ENCODE measurements at regions not wholly inside any gene's neighbourhood (a gene's known extent, or its start where the extent isn't known, plus 50 kb on each side); places are given as distances from the start of the nearest gene placed in this dataset.

DNA sequence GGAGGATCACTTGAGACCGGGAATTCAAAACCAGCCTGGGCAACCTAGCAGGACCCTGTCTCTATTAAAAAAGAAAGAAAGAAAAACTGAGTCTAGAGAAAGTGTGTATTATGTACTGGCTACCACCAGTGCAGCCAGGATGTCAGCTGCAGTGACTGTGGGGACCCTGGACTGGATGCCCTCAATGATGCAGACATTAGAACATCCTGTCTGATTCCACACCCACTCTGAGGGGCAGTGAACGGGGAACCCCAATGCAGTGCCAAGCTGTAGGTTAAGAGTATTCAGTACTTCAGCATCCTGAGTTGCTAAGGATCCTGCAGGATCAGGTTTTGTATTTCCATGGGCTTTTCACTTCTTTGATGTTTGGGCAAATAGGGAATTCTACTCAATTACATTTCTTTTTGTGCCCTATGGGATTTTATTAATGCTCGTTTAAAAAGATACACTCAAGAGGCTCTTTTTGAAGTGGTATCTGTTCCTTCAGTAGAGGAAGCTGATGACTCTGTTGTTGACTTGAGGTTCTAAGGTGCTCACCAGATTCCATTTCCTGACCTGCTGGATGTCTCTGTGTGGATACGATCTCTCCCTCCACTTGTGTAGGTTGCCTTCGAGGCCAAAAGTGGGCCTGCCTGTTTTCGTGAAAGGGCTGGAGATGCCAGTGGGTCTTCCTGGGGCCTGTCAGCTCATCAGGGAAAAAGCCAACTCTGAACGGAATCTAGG lies 85.9 kb upstream of the CLCN4 start:
- Histone ChIP-seq H3K36me3 (ENCODE audit: insufficient read depth, low read length) (peaks cover 6% of the 10 kb centered on the region), H3K27me3 (ENCODE audit: control insufficient read depth in 1 of 2, insufficient read depth in 2 of 2, low read length in 2 of 2) (no peaks in the 10 kb centered on the region), H3K9me3 (ENCODE audit: low read length) (no peaks in the 10 kb centered on the region), H3K4me3 (ENCODE audit: low read depth in 1 of 2, low read length in 2 of 2) (no peak overlapping the region), H3K9ac (ENCODE audit: low read length) (no peak overlapping the region), H3K4me1 (ENCODE audit: insufficient read depth, low read length) (no peaks in the 10 kb centered on the region), H3K27ac (ENCODE audit: low read depth, low read length) (no peak overlapping the region)

DNA sequence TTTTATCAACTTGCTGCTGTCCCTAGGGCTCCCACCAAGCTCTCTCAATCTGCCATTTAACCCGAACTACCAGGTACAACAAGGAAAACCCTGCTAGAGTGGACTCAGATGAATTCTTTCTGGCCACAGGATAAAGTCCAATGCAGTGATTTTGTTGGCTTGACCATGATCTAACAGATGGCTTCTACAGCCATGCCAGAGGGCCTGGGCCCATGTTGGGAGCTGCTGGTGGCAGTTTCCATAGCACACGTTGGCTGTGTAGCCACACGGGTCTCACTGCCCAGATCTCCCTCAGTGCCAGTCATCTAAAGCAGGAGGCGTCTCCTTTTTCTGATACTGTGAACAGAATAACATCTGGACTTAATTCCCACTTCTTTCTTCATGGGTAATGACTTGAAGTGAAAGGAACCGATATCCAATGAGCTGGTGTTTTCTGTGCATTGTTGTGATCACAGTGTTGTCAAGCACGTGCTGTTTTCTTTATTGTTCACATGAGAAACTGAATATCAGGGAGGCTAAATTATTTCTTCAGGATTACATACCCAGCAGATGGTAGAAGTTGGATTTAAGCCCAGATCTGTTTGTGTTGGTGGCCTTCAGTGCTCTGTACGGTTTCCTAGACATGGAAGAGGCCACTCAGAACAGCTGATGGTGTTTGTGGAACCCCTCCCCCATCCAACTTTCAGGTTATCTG lies 85.2 kb upstream of the CLCN4 start:
- Histone ChIP-seq H3K9me3 (ENCODE audit: low read length) (no peaks in the 10 kb centered on the region), H3K4me1 (ENCODE audit: insufficient read depth, low read length) (no peaks in the 10 kb centered on the region), H3K4me3 (ENCODE audit: low read depth in 1 of 2, low read length in 2 of 2) (no peak overlapping the region), H3K27me3 (ENCODE audit: control insufficient read depth in 1 of 2, insufficient read depth in 2 of 2, low read length in 2 of 2) (no peaks in the 10 kb centered on the region), H3K9ac (ENCODE audit: low read length) (no peak overlapping the region), H3K27ac (ENCODE audit: low read depth, low read length) (no peak overlapping the region), H3K36me3 (ENCODE audit: insufficient read depth, low read length) (peaks cover 6% of the 10 kb centered on the region)

DNA sequence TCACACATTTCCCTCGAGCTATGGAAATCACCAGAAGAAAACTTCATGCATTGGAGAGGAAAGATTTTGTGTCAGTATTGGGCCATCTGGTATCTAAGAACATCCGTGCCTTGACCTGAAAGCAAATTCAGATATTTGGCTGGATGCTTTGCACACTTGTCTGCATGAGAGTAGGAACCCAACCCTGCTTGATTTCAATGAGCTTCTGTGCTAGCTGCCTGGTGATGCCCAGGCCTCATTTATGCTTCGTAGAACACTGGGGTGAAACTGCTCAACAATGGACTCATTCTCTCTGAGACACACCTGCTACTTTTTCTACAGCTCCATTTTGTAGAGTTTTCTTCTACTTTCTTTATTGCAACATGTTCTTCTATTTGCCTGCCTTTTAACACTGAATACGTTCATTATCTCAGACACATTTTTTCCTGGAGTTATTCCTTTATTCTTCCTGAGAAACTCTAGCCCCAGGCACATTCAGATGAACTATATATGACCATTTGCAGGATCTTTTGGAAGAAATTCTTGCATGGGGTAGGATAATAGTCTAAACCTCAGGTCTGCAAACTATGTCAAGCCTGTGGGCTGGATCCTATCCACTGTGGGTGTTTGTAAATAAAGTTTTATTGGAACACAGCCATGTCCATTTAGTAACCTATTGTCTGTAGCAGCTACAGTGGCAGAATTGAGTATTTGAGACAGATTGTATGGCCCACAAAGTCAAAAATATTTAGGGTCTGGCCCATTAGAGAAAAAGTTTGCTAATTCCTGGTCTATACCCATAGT lies 83.8 kb upstream of the CLCN4 start:
- no peak overlapping the region for H3K27ac ChIP-seq (ENCODE audit: low read depth, low read length)
- no peak overlapping the region for H3K4me3 ChIP-seq (ENCODE audit: low read depth in 1 of 2, low read length in 2 of 2)
- H3K9ac ChIP-seq (ENCODE audit: low read length) = no peak overlapping the region
- no peaks in the 10 kb centered on the region for H3K27me3 ChIP-seq (ENCODE audit: control insufficient read depth in 1 of 2, insufficient read depth in 2 of 2, low read length in 2 of 2)
- no peaks in the 10 kb centered on the region for H3K9me3 ChIP-seq (ENCODE audit: low read length)
- H3K36me3 ChIP-seq (ENCODE audit: insufficient read depth, low read length) = peaks cover 4% of the 10 kb centered on the region
- no peaks in the 10 kb centered on the region for H3K4me1 ChIP-seq (ENCODE audit: insufficient read depth, low read length)

DNA sequence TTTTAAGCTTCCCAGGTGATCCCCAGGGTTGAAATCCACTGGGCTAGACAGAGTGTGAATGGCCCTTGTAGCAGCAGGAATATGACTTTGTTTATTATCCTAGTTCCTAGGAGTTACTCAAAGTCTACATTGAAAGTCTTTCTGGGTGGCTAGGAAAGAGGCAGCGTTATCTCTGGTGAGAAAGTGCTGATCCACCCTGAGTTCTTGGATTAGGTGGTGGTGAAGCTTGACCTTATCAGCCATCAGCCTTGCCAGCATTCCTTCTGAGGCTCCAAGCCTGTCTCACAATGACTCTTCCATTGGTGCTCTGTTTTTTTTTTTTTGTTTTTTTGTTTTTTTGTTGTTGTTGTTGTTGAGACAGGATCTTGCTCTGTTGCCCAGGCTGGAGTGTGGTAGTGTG lies 83.1 kb upstream of the CLCN4 start:
- Histone ChIP-seq H3K4me1 (ENCODE audit: insufficient read depth, low read length) (peaks cover under 1% of the 10 kb centered on the region), H3K36me3 (ENCODE audit: insufficient read depth, low read length) (no peaks in the 10 kb centered on the region), H3K27ac (ENCODE audit: low read depth, low read length) (no peak overlapping the region), H3K9ac (ENCODE audit: low read length) (no peak overlapping the region), H3K9me3 (ENCODE audit: low read length) (no peaks in the 10 kb centered on the region), H3K4me3 (ENCODE audit: low read depth in 1 of 2, low read length in 2 of 2) (no peak overlapping the region), H3K27me3 (ENCODE audit: control insufficient read depth in 1 of 2, insufficient read depth in 2 of 2, low read length in 2 of 2) (no peaks in the 10 kb centered on the region)

DNA sequence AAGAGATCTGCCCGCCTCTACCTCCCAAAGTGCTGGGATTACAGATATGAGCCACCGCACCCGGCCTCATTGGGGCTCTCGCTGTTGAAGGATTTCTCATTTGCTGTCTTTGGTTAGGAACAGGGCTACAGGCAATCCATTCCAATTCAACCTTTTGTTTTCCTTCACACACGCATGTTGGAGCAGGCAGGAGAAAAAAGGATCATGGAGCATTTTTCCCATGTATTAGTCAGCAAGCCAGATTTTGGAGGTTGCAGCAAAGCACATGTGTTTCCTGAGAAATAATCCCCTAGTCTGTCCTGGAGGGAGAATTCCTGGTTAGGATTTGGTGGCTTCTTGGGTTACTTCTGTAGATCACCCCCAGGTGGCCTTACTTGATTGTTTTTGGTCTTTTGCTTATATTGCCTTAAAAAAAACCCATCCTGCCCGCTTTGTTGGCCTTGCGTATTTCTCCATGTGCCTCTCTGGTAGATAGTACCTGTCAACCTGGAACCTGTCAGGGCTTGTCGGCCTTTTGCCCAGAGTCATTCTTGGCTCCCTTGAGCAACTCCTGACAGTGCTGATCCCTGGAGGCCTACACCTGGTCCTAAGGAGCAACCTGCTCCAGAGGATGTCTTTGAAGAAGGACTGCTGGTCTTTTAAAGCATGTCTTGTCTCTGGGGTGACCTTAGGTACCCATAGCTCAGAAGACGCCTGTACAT lies 82.4 kb upstream of the CLCN4 start:
- Histone ChIP-seq H3K27ac (ENCODE audit: low read depth, low read length) (no peak overlapping the region), H3K4me1 (ENCODE audit: insufficient read depth, low read length) (peaks cover 8% of the 10 kb centered on the region), H3K36me3 (ENCODE audit: insufficient read depth, low read length) (no peaks in the 10 kb centered on the region), H3K27me3 (ENCODE audit: control insufficient read depth in 1 of 2, insufficient read depth in 2 of 2, low read length in 2 of 2) (no peaks in the 10 kb centered on the region), H3K9ac (ENCODE audit: low read length) (no peak overlapping the region), H3K9me3 (ENCODE audit: low read length) (no peaks in the 10 kb centered on the region), H3K4me3 (ENCODE audit: low read depth in 1 of 2, low read length in 2 of 2) (no peak overlapping the region)

DNA sequence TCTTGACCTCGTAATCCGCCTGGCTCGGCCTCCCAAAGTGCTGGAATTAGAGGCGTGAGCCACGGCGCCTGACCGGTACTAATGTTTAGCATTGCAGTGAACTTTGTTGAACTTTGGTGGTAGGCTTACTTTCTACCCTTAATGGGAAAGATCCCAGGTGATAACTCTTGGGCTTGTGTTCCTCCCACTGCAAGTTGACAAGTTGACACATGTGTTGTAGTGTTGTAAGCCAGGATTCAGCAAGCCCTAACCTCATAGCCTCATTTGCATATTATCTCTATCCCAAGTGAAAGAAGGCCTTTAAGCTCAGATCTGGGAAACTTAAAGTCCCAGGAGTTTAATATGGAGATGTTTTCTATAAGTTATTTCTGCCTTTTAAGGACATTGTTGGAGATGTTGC lies 80.0 kb upstream of the CLCN4 start:
- H3K9ac ChIP-seq (ENCODE audit: low read length) = no peak overlapping the region
- peaks cover 10% of the 10 kb centered on the region for H3K4me1 ChIP-seq (ENCODE audit: insufficient read depth, low read length)
- no peak overlapping the region for H3K4me3 ChIP-seq (ENCODE audit: low read depth in 1 of 2, low read length in 2 of 2)
- no peak overlapping the region for H3K27ac ChIP-seq (ENCODE audit: low read depth, low read length)
- H3K9me3 ChIP-seq (ENCODE audit: low read length) = no peaks in the 10 kb centered on the region
- peaks cover 10% of the 10 kb centered on the region for H3K36me3 ChIP-seq (ENCODE audit: insufficient read depth, low read length)
- H3K27me3 ChIP-seq (ENCODE audit: control insufficient read depth in 1 of 2, insufficient read depth in 2 of 2, low read length in 2 of 2) = no peaks in the 10 kb centered on the region

DNA sequence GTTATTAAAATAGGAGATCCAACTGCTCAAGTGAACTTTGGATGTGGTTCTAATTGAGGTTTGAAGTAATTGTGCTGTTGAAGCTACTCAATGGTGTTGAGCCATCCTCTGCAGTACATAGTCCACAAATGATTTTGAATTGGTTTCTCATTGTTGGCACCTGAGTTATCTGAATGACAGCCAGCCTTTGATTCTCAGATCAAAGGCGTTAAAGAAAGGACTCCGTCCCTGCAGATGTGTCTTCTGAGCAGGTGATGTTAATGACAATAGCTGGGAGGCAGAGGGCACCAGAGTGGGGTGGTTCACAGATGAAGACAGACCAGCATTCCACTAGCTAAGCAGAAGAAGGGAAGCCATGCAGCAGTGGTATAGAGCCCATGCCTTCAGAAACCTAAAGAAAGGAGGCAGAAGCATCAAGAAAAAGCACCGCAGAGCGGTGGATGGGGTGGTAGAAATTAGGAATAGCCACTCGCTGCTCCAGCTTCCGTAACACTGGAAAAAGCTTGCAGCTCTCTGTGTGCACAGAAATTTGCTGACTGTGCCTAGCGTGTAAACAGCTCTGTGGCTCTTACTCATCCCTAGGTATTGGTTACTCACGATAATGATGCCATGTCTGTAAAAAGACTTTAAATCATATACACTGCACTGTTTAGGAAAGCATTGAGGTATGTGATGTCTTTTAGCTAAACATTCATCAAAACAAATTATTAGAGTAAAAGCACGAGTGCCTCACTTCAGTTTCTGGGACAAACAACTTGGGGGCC lies 79.2 kb upstream of the CLCN4 start:
- Histone ChIP-seq H3K9me3 (ENCODE audit: low read length) (no peaks in the 10 kb centered on the region), H3K4me1 (ENCODE audit: insufficient read depth, low read length) (peaks cover 18% of the 10 kb centered on the region), H3K36me3 (ENCODE audit: insufficient read depth, low read length) (peaks cover 10% of the 10 kb centered on the region), H3K9ac (ENCODE audit: low read length) (no peak overlapping the region), H3K4me3 (ENCODE audit: low read depth in 1 of 2, low read length in 2 of 2) (no peak overlapping the region), H3K27ac (ENCODE audit: low read depth, low read length) (no peak overlapping the region), H3K27me3 (ENCODE audit: control insufficient read depth in 1 of 2, insufficient read depth in 2 of 2, low read length in 2 of 2) (no peaks in the 10 kb centered on the region)

DNA sequence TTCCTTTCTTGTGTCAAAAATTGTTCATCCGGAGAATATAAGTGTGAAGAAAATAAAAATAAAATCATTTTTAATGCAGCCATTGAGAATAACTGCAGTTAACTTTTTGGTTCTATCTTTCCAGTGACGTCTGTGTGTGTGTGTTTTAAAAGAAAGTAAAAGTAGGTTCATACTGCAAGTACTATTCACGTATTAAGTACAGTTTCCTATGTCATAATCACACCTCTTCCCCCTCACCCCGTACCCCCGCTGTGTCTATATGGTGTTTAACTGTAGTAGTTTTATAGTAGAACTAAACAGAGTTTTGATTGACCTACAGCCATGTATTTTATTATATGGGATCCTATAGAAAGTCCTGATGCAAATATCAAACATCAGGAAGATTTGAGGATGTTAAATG lies 78.5 kb upstream of the CLCN4 start:
- Histone ChIP-seq H3K36me3 (ENCODE audit: insufficient read depth, low read length) (peaks cover 10% of the 10 kb centered on the region), H3K9me3 (ENCODE audit: low read length) (no peaks in the 10 kb centered on the region), H3K4me1 (ENCODE audit: insufficient read depth, low read length) (peaks cover 23% of the 10 kb centered on the region), H3K9ac (ENCODE audit: low read length) (no peak overlapping the region), H3K27ac (ENCODE audit: low read depth, low read length) (no peak overlapping the region), H3K27me3 (ENCODE audit: control insufficient read depth in 1 of 2, insufficient read depth in 2 of 2, low read length in 2 of 2) (no peaks in the 10 kb centered on the region), H3K4me3 (ENCODE audit: low read depth in 1 of 2, low read length in 2 of 2) (no peak overlapping the region)

DNA sequence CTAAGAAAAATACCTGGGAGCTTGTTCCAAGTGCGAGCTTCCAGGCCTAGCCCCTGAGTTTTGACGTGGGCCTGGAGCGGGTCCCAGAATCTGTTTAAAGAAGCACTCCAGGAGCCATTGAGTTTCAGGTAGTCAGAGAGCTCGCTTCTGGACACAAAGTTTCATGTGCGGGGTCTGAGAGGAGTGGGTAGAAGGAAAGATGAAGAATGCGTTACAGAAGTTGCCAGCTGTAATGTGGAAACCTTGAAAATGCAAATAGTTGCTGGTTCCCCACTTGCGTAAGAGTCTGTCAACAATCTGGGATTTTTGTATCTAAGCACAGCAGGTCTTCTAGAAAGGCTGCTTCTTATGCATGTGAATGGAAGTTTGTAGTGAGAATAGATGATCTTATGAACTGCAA lies 77.5 kb upstream of the CLCN4 start:
- Histone ChIP-seq H3K9me3 (ENCODE audit: low read length) (no peaks in the 10 kb centered on the region), H3K27ac (ENCODE audit: low read depth, low read length) (peak overlapping the region; percentile 43), H3K4me3 (ENCODE audit: low read depth in 1 of 2, low read length in 2 of 2) (no peak overlapping the region), H3K4me1 (ENCODE audit: insufficient read depth, low read length) (peaks cover 33% of the 10 kb centered on the region), H3K9ac (ENCODE audit: low read length) (no peak overlapping the region), H3K27me3 (ENCODE audit: control insufficient read depth in 1 of 2, insufficient read depth in 2 of 2, low read length in 2 of 2) (no peaks in the 10 kb centered on the region), H3K36me3 (ENCODE audit: insufficient read depth, low read length) (peaks cover 10% of the 10 kb centered on the region)

DNA sequence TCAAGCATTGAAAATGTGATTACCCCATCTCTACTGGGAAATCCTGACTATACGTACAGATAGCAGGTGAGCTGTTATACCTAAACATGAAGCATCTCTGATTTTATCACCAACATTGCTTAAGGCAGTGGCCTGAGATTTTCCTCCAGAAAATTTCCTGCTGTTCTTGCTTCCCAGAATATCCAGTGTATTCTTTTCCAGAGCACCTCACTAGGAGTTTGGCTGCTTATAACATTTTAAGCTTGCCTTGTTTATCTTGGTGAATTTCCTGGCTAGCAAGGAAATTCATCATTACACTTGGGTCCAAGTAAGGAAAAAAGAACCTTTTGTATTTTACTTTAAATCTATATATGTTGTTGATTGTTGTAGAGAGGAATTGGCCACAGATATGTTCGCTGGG lies 73.0 kb upstream of the CLCN4 start:
- H3K27me3 ChIP-seq (ENCODE audit: control insufficient read depth in 1 of 2, insufficient read depth in 2 of 2, low read length in 2 of 2) = no peaks in the 10 kb centered on the region
- peaks cover 46% of the 10 kb centered on the region for H3K4me1 ChIP-seq (ENCODE audit: insufficient read depth, low read length)
- H3K36me3 ChIP-seq (ENCODE audit: insufficient read depth, low read length) = peaks cover 10% of the 10 kb centered on the region
- peak overlapping the region; percentile 67 for H3K27ac ChIP-seq (ENCODE audit: low read depth, low read length)
- H3K4me3 ChIP-seq (ENCODE audit: low read depth in 1 of 2, low read length in 2 of 2) = no peak overlapping the region
- H3K9me3 ChIP-seq (ENCODE audit: low read length) = no peaks in the 10 kb centered on the region
- no peak overlapping the region for H3K9ac ChIP-seq (ENCODE audit: low read length)
